ENCODE measurements at regions not wholly inside any gene's neighbourhood (a gene's known extent, or its start where the extent isn't known, plus 50 kb on each side); places are given as distances from the start of the nearest gene placed in this dataset.

- no peak for TF ChIP-seq POLR2A (IDR thresholded peaks at IDR 0.05; ENCODE audit: low read length)
- no peak for TF ChIP-seq GATA1 (IDR thresholded peaks at IDR 0.05; ENCODE audit: low read depth, low read length)
Measured at GRCh38 chr2:238582159-238582558, 155.4 kb downstream of the ASB1 start.
